MM.1S (cell line): ENCODE measurements at regions not wholly inside any gene's neighbourhood (a gene's known extent, or its start where the extent isn't known, plus 50 kb on each side); places are given as distances from the start of the nearest gene placed in this dataset.

Source experiments
- EZH2 ChIP-seq: fragments of 300-600 bp; sonication (generic); optimal IDR thresholded peaks from 2 replicates; pipeline ENCODE3; 2017; ENCODE audit warnings: low read depth, mild to moderate bottlenecking, antibody characterized with exemption, low read length, mixed read lengths
- TF ChIP-seq, protein P1 (sequence below): fragments of 300-600 bp; sonication (generic); IDR thresholded peaks from 2 replicates; pipeline ENCODE4 v1.5.1; 2016; ENCODE audit warnings: antibody characterized with exemption, low read length, mixed read lengths

DNA sequence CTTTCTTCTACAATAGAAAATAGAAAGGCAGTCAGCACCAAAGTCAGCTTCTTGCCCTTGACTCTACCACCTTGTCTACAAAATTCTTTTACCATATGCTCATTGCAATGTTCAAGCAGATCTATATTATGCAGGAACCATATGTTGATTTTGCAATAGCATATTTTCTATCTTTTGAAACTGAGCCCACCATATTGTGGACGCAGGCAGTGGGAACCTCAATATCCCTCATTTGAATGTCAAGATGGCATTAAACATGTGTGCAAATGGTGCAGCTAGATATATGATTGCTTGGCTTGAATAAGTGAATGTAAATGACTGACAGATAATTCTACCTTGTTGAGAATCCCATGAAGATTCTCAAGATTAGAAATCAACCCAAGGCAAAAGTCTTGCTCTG is 412.7 kb upstream of the FSHR start:
- TF ChIP-seq, protein P1, sequence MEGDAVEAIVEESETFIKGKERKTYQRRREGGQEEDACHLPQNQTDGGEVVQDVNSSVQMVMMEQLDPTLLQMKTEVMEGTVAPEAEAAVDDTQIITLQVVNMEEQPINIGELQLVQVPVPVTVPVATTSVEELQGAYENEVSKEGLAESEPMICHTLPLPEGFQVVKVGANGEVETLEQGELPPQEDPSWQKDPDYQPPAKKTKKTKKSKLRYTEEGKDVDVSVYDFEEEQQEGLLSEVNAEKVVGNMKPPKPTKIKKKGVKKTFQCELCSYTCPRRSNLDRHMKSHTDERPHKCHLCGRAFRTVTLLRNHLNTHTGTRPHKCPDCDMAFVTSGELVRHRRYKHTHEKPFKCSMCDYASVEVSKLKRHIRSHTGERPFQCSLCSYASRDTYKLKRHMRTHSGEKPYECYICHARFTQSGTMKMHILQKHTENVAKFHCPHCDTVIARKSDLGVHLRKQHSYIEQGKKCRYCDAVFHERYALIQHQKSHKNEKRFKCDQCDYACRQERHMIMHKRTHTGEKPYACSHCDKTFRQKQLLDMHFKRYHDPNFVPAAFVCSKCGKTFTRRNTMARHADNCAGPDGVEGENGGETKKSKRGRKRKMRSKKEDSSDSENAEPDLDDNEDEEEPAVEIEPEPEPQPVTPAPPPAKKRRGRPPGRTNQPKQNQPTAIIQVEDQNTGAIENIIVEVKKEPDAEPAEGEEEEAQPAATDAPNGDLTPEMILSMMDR = no peak
- no peak for TF ChIP-seq EZH2
